ENCODE measurements at regions not wholly inside any gene's neighbourhood (a gene's known extent, or its start where the extent isn't known, plus 50 kb on each side); places are given as distances from the start of the nearest gene placed in this dataset.

GRCh38 chr5:63008195-63008594, 429.6 kb downstream of the LRRC70 start:
- TF ChIP-seq POLR2A (IDR thresholded peaks at IDR 0.05; ENCODE audit: low read depth, low read length): no peak
- TF ChIP-seq, protein P1, sequence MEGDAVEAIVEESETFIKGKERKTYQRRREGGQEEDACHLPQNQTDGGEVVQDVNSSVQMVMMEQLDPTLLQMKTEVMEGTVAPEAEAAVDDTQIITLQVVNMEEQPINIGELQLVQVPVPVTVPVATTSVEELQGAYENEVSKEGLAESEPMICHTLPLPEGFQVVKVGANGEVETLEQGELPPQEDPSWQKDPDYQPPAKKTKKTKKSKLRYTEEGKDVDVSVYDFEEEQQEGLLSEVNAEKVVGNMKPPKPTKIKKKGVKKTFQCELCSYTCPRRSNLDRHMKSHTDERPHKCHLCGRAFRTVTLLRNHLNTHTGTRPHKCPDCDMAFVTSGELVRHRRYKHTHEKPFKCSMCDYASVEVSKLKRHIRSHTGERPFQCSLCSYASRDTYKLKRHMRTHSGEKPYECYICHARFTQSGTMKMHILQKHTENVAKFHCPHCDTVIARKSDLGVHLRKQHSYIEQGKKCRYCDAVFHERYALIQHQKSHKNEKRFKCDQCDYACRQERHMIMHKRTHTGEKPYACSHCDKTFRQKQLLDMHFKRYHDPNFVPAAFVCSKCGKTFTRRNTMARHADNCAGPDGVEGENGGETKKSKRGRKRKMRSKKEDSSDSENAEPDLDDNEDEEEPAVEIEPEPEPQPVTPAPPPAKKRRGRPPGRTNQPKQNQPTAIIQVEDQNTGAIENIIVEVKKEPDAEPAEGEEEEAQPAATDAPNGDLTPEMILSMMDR (conservative IDR thresholded peaks at IDR 0.05; ENCODE audit: low read depth, low read length): no peak
- TF ChIP-seq RFX5 (IDR thresholded peaks at IDR 0.05; ENCODE audit: low read depth, low read length): no peak
- TF ChIP-seq MAFK (IDR thresholded peaks at IDR 0.05; ENCODE audit: low read depth, low read length): no peak
- no peak for TF ChIP-seq BHLHE40 (IDR thresholded peaks at IDR 0.05; ENCODE audit: low read depth, low read length)
- TF ChIP-seq, protein P2, sequence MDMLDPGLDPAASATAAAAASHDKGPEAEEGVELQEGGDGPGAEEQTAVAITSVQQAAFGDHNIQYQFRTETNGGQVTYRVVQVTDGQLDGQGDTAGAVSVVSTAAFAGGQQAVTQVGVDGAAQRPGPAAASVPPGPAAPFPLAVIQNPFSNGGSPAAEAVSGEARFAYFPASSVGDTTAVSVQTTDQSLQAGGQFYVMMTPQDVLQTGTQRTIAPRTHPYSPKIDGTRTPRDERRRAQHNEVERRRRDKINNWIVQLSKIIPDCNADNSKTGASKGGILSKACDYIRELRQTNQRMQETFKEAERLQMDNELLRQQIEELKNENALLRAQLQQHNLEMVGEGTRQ (IDR thresholded peaks at IDR 0.05; ENCODE audit: low read depth, low read length): no peak

Measured in IMR-90 (cell line).